ENCODE measurements at regions not wholly inside any gene's neighbourhood (a gene's known extent, or its start where the extent isn't known, plus 50 kb on each side); places are given as distances from the start of the nearest gene placed in this dataset.

DNA sequence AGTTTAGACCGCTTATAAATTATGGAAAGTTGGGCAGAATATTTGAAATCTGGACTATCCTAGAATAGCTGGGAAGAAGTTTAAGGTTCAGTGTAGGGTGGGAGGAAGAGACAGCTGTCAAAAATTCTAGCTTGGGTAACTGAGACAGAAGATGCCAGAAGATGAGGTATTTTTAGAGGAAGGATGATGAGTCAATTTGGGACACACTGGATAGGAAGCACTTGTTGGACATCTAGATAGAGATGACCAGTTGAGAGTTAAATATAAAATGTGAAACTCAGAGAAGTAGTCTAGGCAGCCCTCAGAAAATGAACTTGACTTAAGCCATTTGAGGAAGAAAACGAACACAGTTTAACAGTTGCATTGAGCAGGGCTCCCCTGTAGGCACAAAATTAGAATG lies 137.9 kb upstream of the MAP9 start:
- TF ChIP-seq, protein P1, sequence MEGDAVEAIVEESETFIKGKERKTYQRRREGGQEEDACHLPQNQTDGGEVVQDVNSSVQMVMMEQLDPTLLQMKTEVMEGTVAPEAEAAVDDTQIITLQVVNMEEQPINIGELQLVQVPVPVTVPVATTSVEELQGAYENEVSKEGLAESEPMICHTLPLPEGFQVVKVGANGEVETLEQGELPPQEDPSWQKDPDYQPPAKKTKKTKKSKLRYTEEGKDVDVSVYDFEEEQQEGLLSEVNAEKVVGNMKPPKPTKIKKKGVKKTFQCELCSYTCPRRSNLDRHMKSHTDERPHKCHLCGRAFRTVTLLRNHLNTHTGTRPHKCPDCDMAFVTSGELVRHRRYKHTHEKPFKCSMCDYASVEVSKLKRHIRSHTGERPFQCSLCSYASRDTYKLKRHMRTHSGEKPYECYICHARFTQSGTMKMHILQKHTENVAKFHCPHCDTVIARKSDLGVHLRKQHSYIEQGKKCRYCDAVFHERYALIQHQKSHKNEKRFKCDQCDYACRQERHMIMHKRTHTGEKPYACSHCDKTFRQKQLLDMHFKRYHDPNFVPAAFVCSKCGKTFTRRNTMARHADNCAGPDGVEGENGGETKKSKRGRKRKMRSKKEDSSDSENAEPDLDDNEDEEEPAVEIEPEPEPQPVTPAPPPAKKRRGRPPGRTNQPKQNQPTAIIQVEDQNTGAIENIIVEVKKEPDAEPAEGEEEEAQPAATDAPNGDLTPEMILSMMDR (conservative IDR thresholded peaks at IDR 0.05), result no peak
- no peak for TF ChIP-seq EZH2 (IDR thresholded peaks at IDR 0.05; ENCODE audit: low read depth)
